Erythroblast (primary cell): ENCODE measurements at regions not wholly inside any gene's neighbourhood (a gene's known extent, or its start where the extent isn't known, plus 50 kb on each side); places are given as distances from the start of the nearest gene placed in this dataset.

Experiments
- GATA1 ChIP-seq: IDR thresholded peaks from 2 replicates; pipeline ENCODE4 v1.6.1; 2011; ENCODE audit warnings: low read depth, mild to moderate bottlenecking, control low read depth, low read length, moderate library complexity
- POLR2A ChIP-seq: IDR thresholded peaks from 2 replicates; pipeline ENCODE4 v1.6.1; 2011; ENCODE audit warnings: mild to moderate bottlenecking, low read length

DNA sequence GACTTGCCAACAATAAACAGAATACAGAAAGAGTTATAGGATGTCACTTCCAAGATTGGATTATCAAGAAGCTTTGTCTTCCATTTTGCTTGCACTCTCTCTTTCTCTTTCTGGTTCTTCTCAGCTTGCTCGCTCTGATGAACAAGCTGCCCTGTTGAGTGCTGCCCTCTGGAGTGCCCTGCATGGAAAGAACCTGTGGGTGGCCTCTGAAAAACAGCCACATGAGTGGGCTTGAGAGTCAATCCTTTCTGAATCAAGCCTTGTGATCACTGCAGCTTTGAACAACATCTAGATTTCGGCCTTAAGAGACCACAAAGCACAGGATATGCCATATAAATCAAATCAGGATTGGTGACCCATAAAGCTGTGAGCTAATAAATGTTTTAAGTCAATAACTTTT lies 185.1 kb downstream of the KIF2B start:
- no peak for TF ChIP-seq POLR2A
- TF ChIP-seq GATA1, result no peak
